DMS 273 (cell line): ENCODE measurements at regions not wholly inside any gene's neighbourhood (a gene's known extent, or its start where the extent isn't known, plus 50 kb on each side); places are given as distances from the start of the nearest gene placed in this dataset.
A peak's percentile ranks its signal among the peaks of the same experiment; 100 is the strongest.
"Not testable (repeated sequence)": the region's sequence is repeated elsewhere in the genome, so short reads cannot be mapped to it uniquely, and the experiment has no call there.

Experiments
- DNase-seq: peaks from one replicate; lab custom pipeline; 2025; ENCODE audit not compliant: unreplicated experiment; lab: John Stamatoyannopoulos, UW

- DNase-seq: peak; percentile 70
These were observed 106.3 kb upstream of the GPBP1 start for GRCh38 chr5:57067597-57067924.

- no peak for DNase-seq
These were observed 104.6 kb upstream of the GPBP1 start for GRCh38 chr5:57069115-57069835.

GRCh38 chr5:57072218-57072892 lies 101.5 kb upstream of the GPBP1 start:
- DNase-seq: no peak

- peak; percentile 38 for DNase-seq
These were observed 91.3 kb upstream of the GPBP1 start for GRCh38 chr5:57082441-57083067.

DNA sequence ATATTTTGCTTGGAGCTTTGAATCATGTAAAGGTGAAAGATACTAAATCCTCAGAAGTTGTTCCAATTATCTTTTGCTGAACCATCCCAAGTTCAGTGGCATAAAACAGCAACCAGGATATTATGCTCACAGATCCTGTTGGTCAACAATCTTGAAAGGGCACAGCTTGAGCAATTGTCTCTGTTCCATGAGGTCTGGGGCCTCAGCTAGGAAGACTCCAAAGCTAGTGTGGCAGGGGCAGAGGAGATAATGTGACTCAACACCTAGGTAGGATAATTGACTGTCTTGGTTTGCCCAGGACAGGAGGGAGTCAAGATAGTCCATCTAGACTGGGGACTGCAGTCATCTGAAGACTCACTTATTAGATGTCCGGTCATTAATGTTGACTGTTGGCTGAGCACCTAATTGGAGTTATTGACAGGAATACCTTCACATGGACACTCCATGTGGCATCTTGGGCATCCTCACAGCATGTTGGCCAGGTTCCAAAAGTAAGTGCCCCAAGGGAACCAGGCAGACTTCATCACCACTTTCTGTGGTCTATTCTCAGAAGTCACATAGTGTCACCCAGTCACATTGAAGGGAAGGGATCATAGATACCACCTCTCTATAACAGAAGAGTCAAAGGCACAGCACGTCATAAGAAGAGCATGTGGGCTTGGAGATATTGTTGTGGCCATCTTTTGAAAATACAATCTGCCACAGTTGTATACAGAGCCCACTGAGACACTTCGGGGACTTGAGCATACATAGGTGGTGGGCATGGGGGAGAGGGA lies 88.4 kb upstream of the GPBP1 start:
- no peak for DNase-seq

DNA sequence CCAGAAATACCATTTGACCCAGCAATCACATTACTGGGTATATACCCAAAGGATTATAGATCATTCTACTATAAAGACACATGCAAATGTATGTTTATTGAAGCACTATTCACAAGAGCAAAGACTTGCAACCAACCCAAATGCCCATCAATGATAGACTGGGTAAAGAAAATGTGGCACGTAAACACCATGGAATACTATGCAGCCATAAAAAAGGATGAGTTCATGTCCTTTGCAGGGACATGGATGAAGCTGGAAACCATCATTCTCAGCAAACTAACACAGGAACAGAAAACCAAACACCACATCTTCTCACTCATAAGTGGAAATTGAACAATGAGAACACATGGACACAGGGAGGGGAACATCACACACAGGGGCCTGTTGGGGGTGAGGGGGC lies 85.9 kb upstream of the GPBP1 start:
- DNase-seq: not testable (repeated sequence)

DNA sequence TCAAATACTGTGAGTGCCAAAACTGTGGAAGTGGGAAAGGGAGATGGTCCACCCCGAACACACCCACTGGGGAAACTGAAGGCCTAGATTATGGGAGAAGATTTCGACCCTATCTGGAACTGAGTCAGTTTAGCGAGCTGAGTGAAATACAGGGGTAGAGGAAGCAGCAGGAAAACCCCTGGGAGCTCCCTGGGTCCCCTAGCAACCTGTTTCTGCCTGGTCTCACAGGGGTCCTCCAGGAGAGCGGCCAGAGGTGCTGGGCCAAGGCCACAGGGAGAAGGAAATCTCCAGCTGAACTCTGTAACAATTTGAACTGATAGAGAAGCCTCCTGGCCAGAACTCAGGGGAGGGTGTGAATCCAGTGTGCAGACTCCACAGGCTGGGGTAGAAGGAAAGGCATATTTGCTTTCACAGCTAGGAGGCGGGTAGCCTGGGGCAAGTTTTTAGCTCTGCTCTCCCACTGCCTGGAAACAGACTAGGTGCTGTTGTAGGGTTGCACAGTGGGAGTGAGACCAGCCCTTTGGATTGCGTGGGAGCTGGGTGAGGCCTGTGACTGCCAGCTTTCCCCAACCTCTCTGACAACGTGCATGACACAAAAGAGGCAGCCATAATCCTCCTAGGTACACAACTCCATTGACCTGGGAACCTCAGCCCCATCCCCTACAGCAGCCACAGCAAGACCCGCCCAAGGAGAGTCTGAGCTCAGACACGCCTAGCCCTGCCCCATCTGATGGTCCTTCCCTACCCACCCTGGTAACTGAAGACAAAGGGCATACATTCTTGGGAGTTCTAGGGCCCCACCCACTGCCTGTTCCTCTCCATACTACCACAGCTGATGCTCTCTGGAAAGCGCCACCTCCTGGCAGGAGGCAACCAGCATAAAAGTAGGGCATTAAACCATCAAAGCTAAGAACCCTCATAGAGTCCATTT lies 78.8 kb upstream of the GPBP1 start:
- DNase-seq: peak; percentile 5

DNA sequence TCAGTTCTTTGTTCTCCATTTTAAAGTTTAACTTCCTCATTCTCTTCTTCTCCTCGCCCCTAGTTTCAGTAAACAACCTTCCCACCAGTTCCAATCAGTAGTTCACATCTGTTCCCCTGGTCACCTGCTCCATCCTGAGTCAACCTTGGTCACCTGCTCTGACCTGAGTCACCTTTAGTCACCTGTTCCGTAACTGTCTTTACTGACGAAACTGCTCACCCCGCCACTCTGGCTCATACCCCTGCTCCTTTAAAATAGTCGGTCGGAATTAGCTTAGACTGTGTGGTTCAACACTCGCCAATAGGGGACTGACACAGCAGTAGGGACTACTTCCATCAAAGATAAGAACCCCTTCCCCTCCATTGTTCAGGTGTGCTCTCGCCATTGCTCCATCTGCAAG lies 76.3 kb upstream of the GPBP1 start:
- no peak for DNase-seq

DNA sequence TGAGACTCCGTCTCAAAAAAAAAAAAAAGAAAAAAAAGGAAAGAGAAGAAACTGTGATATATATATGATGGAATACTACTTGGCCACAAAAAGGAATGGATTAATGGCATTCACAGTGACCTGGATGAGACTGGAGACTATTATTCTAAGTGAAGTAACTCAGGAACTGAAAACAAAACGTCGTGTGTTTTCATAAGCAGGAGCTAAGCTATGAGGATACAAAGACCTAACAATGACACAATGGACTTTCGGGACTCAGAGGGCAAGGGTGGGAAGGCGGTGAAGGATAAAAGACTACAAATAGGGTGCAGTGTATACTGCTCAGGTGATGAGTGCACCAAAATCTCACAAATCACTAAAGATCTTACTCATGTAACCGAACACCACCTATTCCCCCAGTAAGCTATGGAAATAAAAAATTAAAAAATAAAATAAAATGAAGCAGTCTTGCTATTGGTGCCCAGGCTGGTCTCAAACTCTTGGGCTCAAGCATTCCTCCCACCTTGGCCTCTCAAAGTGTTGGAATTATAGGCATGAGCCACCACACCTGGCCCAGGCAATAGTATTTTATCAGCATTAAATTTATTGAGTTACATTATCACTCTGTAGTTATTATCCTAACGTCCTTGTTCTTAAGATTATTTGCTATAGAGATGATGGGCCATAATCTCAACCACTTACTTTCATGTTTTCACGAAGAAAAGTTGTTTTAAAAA lies 71.5 kb upstream of the GPBP1 start:
- DNase-seq: no peak

- no peak for DNase-seq
These were observed 71.0 kb upstream of the GPBP1 start for GRCh38 chr5:57102905-57103255.

DNA sequence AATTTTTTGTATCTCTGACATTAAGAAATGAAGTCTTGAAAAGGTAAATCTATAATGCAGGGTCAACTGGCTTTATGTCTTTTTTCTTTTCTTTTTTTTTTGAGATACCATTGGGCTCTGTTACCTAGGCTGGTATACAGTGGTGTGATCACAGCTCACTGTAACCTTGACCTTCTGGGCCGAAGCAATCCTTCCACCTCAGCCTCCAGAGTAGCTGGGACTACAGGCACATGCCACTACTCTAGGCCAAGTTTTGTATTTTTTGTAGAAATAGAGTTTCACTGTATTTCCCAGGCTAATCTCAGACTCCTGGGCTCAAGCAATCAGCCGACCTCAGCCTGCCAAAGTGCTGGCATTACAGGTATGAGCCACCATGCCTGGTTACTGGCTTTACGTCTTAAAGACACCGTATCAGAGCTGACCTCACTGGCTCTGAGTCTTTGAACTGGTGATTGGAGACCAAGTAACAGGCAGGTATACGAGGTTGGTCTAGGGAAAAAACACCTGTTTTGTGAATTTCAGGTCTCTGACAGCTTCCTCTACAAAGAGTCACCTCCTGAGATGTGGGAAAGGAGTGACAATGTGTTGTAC lies 70.4 kb upstream of the GPBP1 start:
- DNase-seq: no peak

- no peak for DNase-seq
These were observed 67.2 kb upstream of the GPBP1 start for GRCh38 chr5:57106661-57107060.

DNA sequence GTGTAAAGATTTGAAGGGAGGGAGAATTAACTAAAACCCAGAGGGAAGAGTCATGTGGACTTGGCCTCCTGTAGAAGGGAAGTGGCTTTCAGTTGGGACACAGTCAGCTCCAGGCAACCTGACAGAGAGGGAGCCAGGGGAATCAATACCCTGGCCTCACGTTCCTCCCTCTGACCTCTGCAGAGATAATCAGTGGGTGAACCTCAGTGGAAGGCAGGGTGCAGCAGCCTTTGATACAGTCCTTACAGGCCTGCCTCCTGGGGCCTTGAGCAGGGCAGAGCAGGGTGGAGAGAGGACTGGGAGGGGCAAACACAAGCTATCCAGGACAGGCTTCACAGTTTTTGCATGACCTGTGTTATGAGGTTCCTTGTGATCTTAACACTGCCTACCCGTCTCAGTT lies 61.9 kb upstream of the GPBP1 start:
- no peak for DNase-seq

GRCh38 chr5:57113481-57113880 lies 60.4 kb upstream of the GPBP1 start:
- DNase-seq: no peak

GRCh38 chr5:57117596-57117995 lies 56.3 kb upstream of the GPBP1 start:
- no peak for DNase-seq

- no peak for DNase-seq
These were observed 54.8 kb upstream of the GPBP1 start for GRCh38 chr5:57119031-57119430.

DNA sequence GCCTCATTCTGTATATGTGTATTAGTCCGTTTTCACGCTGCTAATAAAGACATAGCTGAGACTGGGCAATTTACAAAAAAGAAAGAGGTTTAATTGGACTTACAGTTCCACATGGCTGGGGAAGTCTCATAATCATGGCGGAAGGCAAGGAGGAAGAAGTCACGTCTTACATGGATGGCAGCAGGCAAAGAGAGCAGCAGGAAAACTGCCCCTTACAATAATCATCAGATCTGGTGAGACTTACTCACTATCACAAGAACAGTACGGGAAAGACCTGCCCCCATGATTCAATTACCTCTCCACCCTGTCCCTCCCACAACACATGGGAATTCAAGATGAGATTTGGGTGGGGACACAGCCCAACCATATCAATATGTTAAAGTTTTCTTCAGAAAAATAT lies 49.8 kb upstream of the GPBP1 start:
- no peak for DNase-seq
